GM11168 (cell line): ENCODE measurements at regions not wholly inside any gene's neighbourhood (a gene's known extent, or its start where the extent isn't known, plus 50 kb on each side); places are given as distances from the start of the nearest gene placed in this dataset.

Source experiments
- in situ Hi-C: fragments of 300-500 bp; cut with MboI; formaldehyde crosslinking; loops from one replicate; pipeline ENCODE4 v1.12.0; 2022; ENCODE audit warnings: low sequenced_read_pairs; ENCODE audit not compliant: unreplicated experiment

- in situ Hi-C loops = no loop called here
These were observed 324.3 kb upstream of the PKDCC start for GRCh38 chr2:41723526-41723925.

- in situ Hi-C loops = no loop called here
These were observed 323.4 kb upstream of the PKDCC start for GRCh38 chr2:41724465-41724864.

DNA sequence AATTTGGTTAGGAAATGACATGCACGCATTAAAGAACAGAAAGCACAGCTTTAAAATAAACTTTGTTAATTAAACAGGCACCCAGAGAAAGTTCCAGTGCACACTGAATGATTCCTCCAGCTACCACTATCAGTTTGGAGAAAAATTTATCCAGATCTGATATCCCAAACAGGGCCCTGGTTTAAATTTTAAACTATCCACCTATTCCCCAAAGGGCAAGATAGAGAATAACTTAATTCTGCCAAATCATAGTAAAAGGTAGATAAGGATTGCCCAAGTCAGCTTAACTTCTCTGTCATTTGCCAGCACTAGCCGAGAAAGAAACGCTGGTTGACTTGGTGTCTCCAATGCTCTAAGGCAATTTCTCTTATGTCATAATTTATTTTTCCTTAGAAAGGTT, 321.9 kb upstream of the PKDCC start:
- in situ Hi-C loops = no loop called here

DNA sequence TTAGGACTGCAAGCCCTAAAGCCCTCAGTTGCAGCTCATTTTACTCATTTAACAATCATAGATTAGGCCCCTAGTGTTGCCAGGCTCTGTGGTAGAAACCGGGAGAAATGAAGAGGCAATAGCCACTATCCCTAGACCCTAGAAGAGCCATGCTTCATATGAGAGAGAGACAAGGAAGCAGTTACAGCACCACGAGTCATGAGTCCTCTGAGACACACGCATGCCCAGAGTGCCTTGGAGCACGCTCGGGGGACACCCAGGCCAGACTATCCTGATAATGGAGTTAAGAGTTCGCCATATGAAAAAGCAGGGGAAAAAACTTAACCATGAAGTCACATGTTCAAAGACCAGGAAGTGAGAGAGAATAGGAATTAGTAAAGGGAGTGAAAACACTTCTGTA, 321.5 kb upstream of the PKDCC start:
- in situ Hi-C loops = no loop called here

DNA sequence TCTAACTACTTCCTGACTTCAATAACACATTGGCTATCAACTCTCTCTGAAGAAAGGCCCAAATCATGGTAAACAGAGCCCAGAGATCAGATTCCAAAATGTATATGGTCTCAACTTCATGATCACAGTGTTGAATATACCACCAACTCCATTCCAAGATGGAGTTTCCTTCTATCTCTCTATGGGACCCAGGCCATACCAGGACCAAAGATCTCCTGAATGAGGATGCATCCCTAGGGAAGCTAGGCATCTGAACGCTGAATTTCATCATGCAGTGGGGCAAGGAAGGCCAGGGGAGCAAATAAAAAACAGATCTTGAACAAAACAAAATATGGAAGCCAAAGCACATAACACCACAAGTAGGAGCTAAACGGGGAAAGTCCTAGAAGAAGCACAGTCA, 320.7 kb upstream of the PKDCC start:
- in situ Hi-C loops = no loop called here

DNA sequence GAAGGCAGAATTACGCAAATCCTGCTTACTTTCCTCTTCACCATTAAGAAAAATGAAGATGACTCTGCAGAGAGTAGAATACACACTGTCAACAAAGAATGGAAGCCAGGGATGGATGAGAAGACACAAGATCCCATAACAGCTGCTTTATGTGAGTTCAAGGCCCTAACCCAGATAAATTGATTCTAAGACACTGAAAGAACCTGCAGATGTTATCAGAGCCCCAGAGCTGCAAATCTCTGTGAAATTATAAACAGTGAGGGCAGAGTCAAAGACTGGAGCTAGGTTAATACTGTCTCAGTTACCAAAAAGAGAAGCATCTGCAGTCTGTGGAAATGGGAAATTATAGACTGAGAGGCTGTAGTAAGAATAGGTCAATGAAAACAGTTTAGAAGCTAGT, 320.1 kb upstream of the PKDCC start:
- in situ Hi-C loops = no loop called here

- in situ Hi-C loops = no loop called here
These were observed 319.0 kb upstream of the PKDCC start for GRCh38 chr2:41728788-41729338.

DNA sequence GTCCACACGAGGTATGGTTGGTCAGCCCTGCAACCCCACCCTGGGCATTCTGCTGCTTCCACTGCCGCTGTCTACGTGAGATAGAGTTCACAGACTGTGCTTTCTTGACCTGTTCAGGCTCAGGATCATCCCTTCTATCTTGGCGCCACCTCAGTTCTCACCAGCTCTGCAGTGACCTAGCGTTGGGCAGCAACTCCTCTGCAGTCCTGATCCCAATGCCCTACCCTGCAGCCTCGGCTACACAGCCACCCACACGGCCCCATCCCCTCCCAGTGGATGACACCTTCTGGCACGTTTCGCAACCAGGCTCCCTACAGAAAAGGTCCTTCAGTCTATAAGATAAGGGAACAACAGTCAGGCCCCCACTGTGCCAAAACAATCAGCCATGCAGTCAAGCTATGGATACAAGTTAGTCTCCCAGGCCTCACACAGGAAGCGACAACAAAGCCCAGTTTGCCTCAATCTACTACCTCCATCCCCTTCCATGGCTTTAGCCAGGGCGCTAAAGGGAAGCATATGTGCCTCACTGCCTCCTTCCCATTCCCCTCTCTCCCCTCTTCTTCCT, 317.9 kb upstream of the PKDCC start:
- in situ Hi-C loops = no loop called here

DNA sequence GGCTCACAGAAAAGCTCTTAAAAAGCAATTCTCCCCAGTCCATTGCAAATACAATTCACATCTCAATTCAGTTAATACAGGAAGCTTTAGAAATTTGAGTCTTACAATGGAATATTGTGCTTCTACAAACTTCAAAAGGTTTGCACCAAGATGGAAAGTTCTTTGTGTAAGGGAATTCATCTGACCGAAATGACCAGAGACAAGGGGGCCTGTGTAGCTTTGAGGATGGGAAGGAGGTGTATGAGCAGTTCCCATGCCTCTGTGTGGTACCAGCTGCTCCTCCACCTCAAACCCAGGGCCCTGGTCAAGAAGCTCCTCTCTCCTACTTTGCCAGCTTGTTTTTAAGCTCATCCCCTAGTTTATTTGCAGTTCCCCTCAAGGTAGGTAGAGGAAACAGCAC, 312.8 kb upstream of the PKDCC start:
- in situ Hi-C loops = no loop called here

DNA sequence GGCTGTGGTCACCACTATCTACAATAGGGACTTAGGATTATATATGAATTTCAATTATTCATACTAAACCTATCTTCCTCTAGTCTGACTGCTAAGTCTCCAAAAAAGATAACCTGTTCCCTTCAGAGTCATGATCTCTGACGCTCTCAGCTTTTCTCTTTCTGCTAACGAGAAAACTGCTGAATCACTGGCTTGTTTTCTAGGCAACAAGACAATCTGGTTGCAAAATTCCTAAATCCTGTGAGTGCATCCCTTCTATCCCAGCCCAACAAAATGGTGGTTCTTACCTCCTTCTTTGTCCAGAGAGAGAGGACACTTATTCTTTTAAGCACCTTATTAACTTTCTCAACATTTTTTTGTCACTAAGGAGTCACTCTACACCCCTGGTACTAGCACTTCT, 312.3 kb upstream of the PKDCC start:
- in situ Hi-C loops = no loop called here

GRCh38 chr2:41736105-41736567, 311.7 kb upstream of the PKDCC start:
- in situ Hi-C loops = no loop called here

- in situ Hi-C loops = no loop called here
These were observed 311.2 kb upstream of the PKDCC start for GRCh38 chr2:41736586-41736985.

DNA sequence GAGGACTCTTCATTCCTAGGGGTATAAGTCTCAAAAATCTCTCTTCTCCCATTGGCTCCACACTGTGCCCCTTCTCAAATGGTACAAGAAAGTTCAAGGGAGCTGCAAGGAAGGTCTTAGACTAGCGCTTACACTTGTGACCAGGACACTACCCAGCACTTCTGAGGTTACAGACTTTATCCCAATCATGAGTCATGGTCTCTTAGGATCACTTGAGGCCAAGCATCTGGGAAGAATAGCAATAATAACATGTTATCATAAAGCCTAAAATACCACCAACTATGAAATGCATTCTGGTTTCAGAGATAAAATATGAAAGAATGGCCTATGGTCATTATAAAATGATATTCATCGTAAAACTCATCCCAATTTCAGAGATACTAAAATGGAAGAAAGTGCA, 309.9 kb upstream of the PKDCC start:
- in situ Hi-C loops = no loop called here

DNA sequence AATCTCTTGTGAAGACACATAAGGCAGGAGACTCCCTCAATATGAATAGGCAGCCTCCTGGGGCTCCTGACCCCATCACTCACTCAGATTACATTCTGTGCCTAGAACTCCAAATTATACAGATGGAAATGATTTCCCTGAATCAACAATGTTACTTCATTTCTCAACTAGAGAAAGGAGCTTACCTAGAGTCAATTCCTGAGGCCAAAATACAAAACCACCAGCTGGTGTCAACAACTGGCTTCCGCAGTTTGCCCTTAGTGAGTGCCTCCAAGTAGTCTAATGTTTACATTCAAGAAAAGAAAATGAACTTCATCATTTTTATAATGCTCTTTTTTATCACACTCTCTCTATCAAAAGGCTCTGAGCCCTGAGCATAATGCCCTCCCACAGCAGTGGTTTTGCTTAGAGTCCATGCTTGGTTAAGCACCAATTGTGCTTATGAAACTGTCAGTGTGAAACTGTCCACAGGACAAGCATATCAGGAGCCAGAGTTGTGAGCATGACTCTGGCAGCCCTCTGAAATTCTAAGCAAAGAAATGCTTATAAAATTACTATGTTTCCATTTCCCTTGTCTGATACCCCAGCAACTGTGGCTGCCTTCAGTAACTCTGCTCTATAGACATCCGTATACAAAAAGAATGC, 305.7 kb upstream of the PKDCC start:
- in situ Hi-C loops = no loop called here

DNA sequence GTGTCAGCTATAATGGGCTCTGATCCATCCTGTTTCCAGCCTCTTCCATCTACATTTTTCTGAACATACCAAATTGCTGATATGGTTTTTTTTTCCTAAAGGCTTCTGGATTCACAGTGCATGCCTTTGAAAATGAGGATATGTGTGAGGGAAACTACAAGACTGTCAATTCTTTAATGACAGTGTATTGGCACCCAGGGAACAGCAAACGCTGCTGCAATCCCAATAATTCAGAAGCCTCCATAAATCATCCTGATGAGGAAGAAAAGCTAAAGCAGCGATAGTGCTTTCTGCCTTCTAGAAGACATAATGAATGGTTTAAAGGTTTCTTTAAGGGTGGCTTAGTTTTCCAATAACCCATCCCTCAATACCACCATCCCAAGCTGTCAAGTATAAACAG, 304.5 kb upstream of the PKDCC start:
- in situ Hi-C loops = no loop called here

DNA sequence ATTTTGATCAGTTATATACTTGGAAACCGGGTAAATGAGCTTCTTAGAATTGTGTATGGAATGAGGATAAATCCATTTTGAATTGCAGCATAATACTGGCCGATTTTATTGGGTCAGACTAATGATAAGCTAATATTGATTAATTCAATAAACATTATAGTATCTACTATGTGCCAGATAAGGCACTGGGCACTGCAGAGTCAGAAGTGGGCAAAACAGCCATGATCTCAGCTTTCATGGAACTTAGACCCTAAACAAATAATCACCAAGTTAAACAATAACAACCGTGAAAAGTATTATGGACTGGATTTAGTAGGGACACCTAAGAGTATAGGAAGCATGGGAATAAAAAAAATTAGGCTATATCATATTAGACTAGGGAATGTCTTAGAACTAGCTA, 297.0 kb upstream of the PKDCC start:
- in situ Hi-C loops = no loop called here

GRCh38 chr2:41759880-41760279, 287.9 kb upstream of the PKDCC start:
- in situ Hi-C loops = no loop called here

DNA sequence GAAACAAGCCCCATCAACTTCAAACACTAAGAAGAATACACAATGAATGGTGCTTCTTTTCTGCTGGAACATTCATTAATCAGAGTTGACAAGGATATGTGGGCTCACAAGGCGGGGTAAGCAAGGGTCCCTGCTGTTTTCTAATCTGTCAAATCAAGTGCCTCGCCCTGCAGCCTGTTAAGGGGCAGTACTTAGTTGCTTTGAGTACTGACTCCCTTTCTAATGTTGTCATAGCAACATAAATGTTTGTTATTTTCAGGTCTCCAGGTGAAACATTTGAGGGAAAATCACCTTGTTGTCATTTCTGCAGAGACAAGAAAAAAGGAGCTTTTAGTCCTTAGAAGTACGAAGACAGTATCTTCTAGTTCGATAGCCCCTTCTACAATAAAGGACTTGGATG, 284.7 kb upstream of the PKDCC start:
- in situ Hi-C loops = no loop called here

- in situ Hi-C loops = no loop called here
These were observed 283.7 kb upstream of the PKDCC start for GRCh38 chr2:41764131-41764530.

DNA sequence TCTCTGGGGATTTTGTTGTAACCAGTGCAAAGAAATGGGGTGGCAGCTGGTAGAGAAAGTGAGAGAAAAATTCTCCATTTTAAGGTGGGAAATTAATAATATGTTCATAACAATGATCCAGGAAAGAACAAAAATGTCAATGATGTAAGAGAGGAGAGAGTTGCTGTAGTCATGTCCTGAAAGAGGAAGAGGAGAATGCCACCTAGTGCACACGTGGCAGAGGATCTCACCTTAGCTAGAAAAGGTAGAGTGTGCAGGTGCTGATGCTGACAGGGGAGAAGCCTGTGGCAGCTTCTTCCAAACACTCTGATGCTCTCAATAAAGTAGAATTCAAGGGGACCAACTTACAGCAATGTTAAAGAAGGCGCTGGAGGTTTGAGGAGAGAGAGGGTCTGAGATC, 282.9 kb upstream of the PKDCC start:
- in situ Hi-C loops = no loop called here

DNA sequence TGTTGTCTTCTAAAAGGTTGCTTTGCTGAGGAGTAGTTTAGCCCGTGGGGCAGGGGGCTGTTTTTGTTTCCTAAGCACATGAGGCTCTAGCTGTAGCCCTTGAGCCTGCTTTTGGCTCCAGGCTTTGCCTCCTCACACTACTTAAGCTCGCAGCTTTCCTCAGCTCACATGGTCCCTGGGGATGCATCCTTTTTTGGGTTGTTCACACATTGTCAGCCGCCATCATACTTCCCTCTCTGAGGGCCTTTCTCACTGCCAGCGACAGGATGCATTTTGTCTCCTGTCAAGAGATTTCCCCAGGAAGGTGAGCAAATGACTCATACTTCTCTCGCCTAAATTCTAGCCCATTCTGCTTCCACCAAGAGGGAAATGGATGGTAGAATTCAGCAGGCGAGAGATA, 279.5 kb upstream of the PKDCC start:
- in situ Hi-C loops = no loop called here

- in situ Hi-C loops = no loop called here
These were observed 276.1 kb upstream of the PKDCC start for GRCh38 chr2:41771710-41772109.
